Pancreas (tissue), 10 donors: ENCODE measurements at regions not wholly inside any gene's neighbourhood (a gene's known extent, or its start where the extent isn't known, plus 50 kb on each side); places are given as distances from the start of the nearest gene placed in this dataset.

Experiments
- ATAC-seq, 4 donors: fragments of 200-7000 bp; cut with Tn5 transposase; one replicate each; pipeline versions ENCODE4 v1.8.0 to v1.9.1; 2020; ENCODE audit warnings: mild to moderate bottlenecking in 4 of 4, moderate library complexity in 4 of 4
- DNase-seq, 6 donors: peaks; one replicate each; pipeline ENCODE4 v3.0.0-alpha.2; 2020
- FAIRE-seq: peaks from 2 replicates; lab custom pipeline; 2012; peaks lifted over from hg19 to GRCh38; lab: Jason Lieb, UNC
- H3K27ac ChIP-seq, 4 donors: fragments of 200-600 bp; sonication (generic); 1 replicate in 3 of 4; 2 replicates in 1 of 4; pipeline versions ENCODE4 v1.5.0 to v1.8.0; 2020
- H3K27me3 ChIP-seq, 4 donors: fragments of 200-600 bp; one replicate each; pipeline ENCODE4 v1.8.0; 2021
- H3K36me3 ChIP-seq, 3 donors: fragments of 200-600 bp; sonication (generic) in 1 of 3; one replicate each; pipeline versions ENCODE4 v1.5.0 to v1.8.0; 2020 to 2021
- H3K4me1 ChIP-seq, 3 donors: fragments of 200-600 bp; one replicate each; pipeline ENCODE4 v1.8.0; 2021
- H3K4me3 ChIP-seq, 4 donors: fragments of 200-600 bp; sonication (generic) in 2 of 4; one replicate each; pipeline versions ENCODE4 v1.5.0 to v1.8.0; 2020 to 2021
- H3K9me3 ChIP-seq, 4 donors: fragments of 200-600 bp; one replicate each; pipeline ENCODE4 v1.8.0; 2021
- CTCF ChIP-seq, 4 donors: fragments of 200-600 bp; sonication (generic) in 3 of 4; IDR thresholded peaks; one replicate each; pipeline versions ENCODE4 v1.5.0 to v1.8.0; 2021; ENCODE audit warnings: antibody characterized with exemption in 4 of 4
- WGBS, 2 donors: extraction: QIAGEN DNeasy Blood & Tissue Kit; methylation state at CpG; one replicate each; pipeline ENCODE4 v1.1.7; 2013; 5-methylcytosine and 5-hydroxymethylcytosine counted together
- intact Hi-C, 3 donors: fragments of 100-400 bp; cut with DNase I; formaldehyde crosslinking; loops; one replicate each; pipeline versions ENCODE4 v1.11.1 to v1.14.2; 2022
- donor health status: healthy with polysubstance abuse.
- donor health status: DM: no; HTN: no; CAD: no; lungs with moderate emphysema.
- donor health status: DM: no; HTN: no; CAD: no.
- donor health status: control.
- donor health status: control.
- donor health status: Bipolar disorder and iron deficiency.
- donor health status: DM: yes; HTN: yes; CAD: no.
- donor health status: DM: no; HTN: no; CAD: no.
- donor health status: DM: no; HTN: no; CAD: no.
- donor health status: DM: yes; HTN: yes; CAD: no.

GRCh38 chr2:182631299-182631698, 84.8 kb upstream of the DNAJC10 start:
- ATAC-seq: no peak
- H3K27me3 ChIP-seq: no peaks in the 10 kb centered on the region
- no peak overlapping the region for H3K27ac ChIP-seq
- TF ChIP-seq CTCF (IDR thresholded peaks at IDR 0.05): no peak
- H3K36me3 ChIP-seq: no peaks in the 10 kb centered on the region
- 68 to 71% methylated on average over 3 of the region's 3 CpGs for WGBS, 2 donors
- intact Hi-C loops: no loop called here
- no peak overlapping the region for H3K4me3 ChIP-seq
- FAIRE-seq: no peak
- DNase-seq: no peak
- H3K9me3 ChIP-seq: no peaks in the 10 kb centered on the region
- no peaks in the 10 kb centered on the region for H3K4me1 ChIP-seq

- no peaks in the 10 kb centered on the region for H3K4me1 ChIP-seq
- DNase-seq (no peak), ATAC-seq (no peak), FAIRE-seq (no peak)
- intact Hi-C loops: no loop called here
- 81 to 88% methylated on average over 3 of the region's 3 CpGs for WGBS, 2 donors
- no peaks in the 10 kb centered on the region for H3K9me3 ChIP-seq
- no peak overlapping the region for H3K27ac ChIP-seq
- no peaks in the 10 kb centered on the region for H3K36me3 ChIP-seq
- H3K27me3 ChIP-seq: no peaks in the 10 kb centered on the region
- no peak overlapping the region for H3K4me3 ChIP-seq
- no peak for TF ChIP-seq CTCF (IDR thresholded peaks at IDR 0.05)
Observed at GRCh38 chr2:182634386-182634785, 81.7 kb upstream of the DNAJC10 start.

- H3K9me3 ChIP-seq: no peaks in the 10 kb centered on the region
- intact Hi-C loops: no loop called here
- no peak for TF ChIP-seq CTCF (IDR thresholded peaks at IDR 0.05)
- no peak for DNase-seq
- WGBS, 2 donors: 59 to 65% methylated on average over 5 of the region's 5 CpGs
- H3K27ac ChIP-seq: no peak overlapping the region
- H3K36me3 ChIP-seq: no peaks in the 10 kb centered on the region
- no peaks in the 10 kb centered on the region for H3K4me1 ChIP-seq
- no peaks in the 10 kb centered on the region for H3K27me3 ChIP-seq
- no peak for ATAC-seq
- H3K4me3 ChIP-seq: no peak overlapping the region
- FAIRE-seq: no peak
Observed at GRCh38 chr2:182636699-182637098, 79.4 kb upstream of the DNAJC10 start.

- FAIRE-seq (no peak), DNase-seq (no peak), ATAC-seq (no peak)
- no peaks in the 10 kb centered on the region for H3K36me3 ChIP-seq
- TF ChIP-seq CTCF (IDR thresholded peaks at IDR 0.05): no peak
- no peak overlapping the region for H3K27ac ChIP-seq
- no peaks in the 10 kb centered on the region for H3K27me3 ChIP-seq
- no peaks in the 10 kb centered on the region for H3K9me3 ChIP-seq
- no peak overlapping the region for H3K4me3 ChIP-seq
- H3K4me1 ChIP-seq: no peaks in the 10 kb centered on the region
- intact Hi-C loops: no loop called here
- 78 to 82% methylated on average over 2 of the region's 2 CpGs for WGBS, 2 donors
Observed at GRCh38 chr2:182638667-182639066, 77.4 kb upstream of the DNAJC10 start.

- intact Hi-C loops: no loop called here
- DNase-seq (no peak), ATAC-seq (no peak), FAIRE-seq (no peak)
- Histone ChIP-seq H3K27ac (no peak overlapping the region), H3K9me3 (no peaks in the 10 kb centered on the region), H3K36me3 (no peaks in the 10 kb centered on the region), H3K4me3 (no peak overlapping the region), H3K4me1 (no peaks in the 10 kb centered on the region), H3K27me3 (no peaks in the 10 kb centered on the region)
- TF ChIP-seq CTCF (IDR thresholded peaks at IDR 0.05): no peak
- WGBS, 2 donors: 96 to 100% methylated on average over 2 of the region's 2 CpGs
Observed at GRCh38 chr2:182639971-182640370, 76.1 kb upstream of the DNAJC10 start.
